Body of pancreas (tissue), 4 donors: ENCODE measurements at regions not wholly inside any gene's neighbourhood (a gene's known extent, or its start where the extent isn't known, plus 50 kb on each side); places are given as distances from the start of the nearest gene placed in this dataset.

Experiments used
- ATAC-seq: fragments of 150-250 bp; one replicate; pipeline ENCODE4 v1.9.1; 2016
- DNase-seq, 4 donors: peaks; one replicate each; pipeline ENCODE4 v3.0.0-alpha.2; 2019
- H3K27ac ChIP-seq, 4 donors: fragments of 200-600 bp; sonication (generic); 1 replicate in 3 of 4; 2 replicates in 1 of 4; pipeline versions ENCODE4 v1.5.1 to v1.6.1; 2016 to 2019; ENCODE audit warnings: mild to moderate bottlenecking in 1 of 4, mixed read lengths in 1 of 4, moderate library complexity in 1 of 4
- H3K27me3 ChIP-seq, 2 donors: fragments of 200-600 bp; sonication (generic); one replicate each; pipeline ENCODE4 v1.6.0; 2016; ENCODE audit warnings: mild to moderate bottlenecking in 1 of 2
- H3K36me3 ChIP-seq, 2 donors: fragments of 200-600 bp; sonication (generic); replicated peaks in 1 of 2; 2 replicates each; pipeline ENCODE4 v1.5.1; 2016; ENCODE audit warnings: low read depth in 2 of 2; ENCODE audit not compliant: insufficient read depth in 1 of 2
- H3K4me1 ChIP-seq: fragments of 200-600 bp; sonication (generic); one replicate; pipeline ENCODE4 v1.6.0; 2016
- H3K4me3 ChIP-seq, 2 donors: fragments of 200-600 bp; sonication (generic); 1 replicate in 1 of 2; 2 replicates in 1 of 2; pipeline ENCODE4 v1.5.1; 2016 to 2019
- H3K9me3 ChIP-seq, 3 donors: fragments of 200-600 bp; sonication (generic); 1 replicate in 2 of 3; 2 replicates in 1 of 3; pipeline ENCODE4 v1.5.1; 2016
- CTCF ChIP-seq, 7 experiments: fragments of 450-650 bp in 4 of 7; fragments of 200-600 bp in 3 of 7; sonication (generic) in 3 of 7; IDR thresholded peaks; one replicate each; pipeline ENCODE4 v1.5.1; 2016 to 2019; ENCODE audit warnings: antibody characterized with exemption in 7 of 7
- POLR2A ChIP-seq, 3 donors: fragments of 450-650 bp; IDR thresholded peaks; one replicate each; pipeline ENCODE4 v1.6.1; 2016; ENCODE audit warnings: antibody characterized with exemption in 3 of 3, mild to moderate bottlenecking in 2 of 3
- WGBS, 2 donors: methylation state at CpG; one replicate each; pipeline ENCODE4 v1.1.5; 2017; 5-methylcytosine and 5-hydroxymethylcytosine counted together
- intact Hi-C: fragments of 100-400 bp; cut with DNase I; formaldehyde crosslinking; loops from one replicate; pipeline ENCODE4 v1.15.1; 2023

GRCh38 chr9:1354606-1355005 lies 304.4 kb downstream of the DMRT2 start:
- Histone ChIP-seq H3K9me3 (no peaks in the 10 kb centered on the region), H3K4me1 (no peaks in the 10 kb centered on the region), H3K4me3 (no peak overlapping the region), H3K27ac (no peak overlapping the region), H3K27me3 (no peaks in the 10 kb centered on the region), H3K36me3 (no peaks in the 10 kb centered on the region)
- intact Hi-C loops = no loop called here
- WGBS, 2 donors = 62 to 72% methylated on average over 4 of the region's 4 CpGs
- no peak for TF ChIP-seq CTCF (IDR thresholded peaks at IDR 0.05)
- TF ChIP-seq POLR2A (IDR thresholded peaks at IDR 0.05) = no peak
- DNase-seq (no peak), ATAC-seq (no peak)

- Histone ChIP-seq H3K9me3 (no peaks in the 10 kb centered on the region), H3K36me3 (no peaks in the 10 kb centered on the region), H3K27me3 (no peaks in the 10 kb centered on the region), H3K4me3 (no peak overlapping the region), H3K4me1 (no peaks in the 10 kb centered on the region), H3K27ac (no peak overlapping the region)
- ATAC-seq (no peak), DNase-seq (no peak)
- WGBS, 2 donors = 61 to 79% methylated on average over 1 of the region's 1 CpG
- no peak for TF ChIP-seq POLR2A (IDR thresholded peaks at IDR 0.05)
- no peak for TF ChIP-seq CTCF (IDR thresholded peaks at IDR 0.05)
- intact Hi-C loops = no loop called here
Observed at GRCh38 chr9:1355656-1356055, 305.5 kb downstream of the DMRT2 start.

GRCh38 chr9:1362845-1363244 lies 312.7 kb downstream of the DMRT2 start:
- H3K27me3 ChIP-seq = no peaks in the 10 kb centered on the region
- H3K27ac ChIP-seq = no peak overlapping the region
- 72 to 81% methylated on average over 6 of the region's 6 CpGs for WGBS, 2 donors
- intact Hi-C loops = no loop called here
- no peak overlapping the region for H3K4me3 ChIP-seq
- DNase-seq (no peak), ATAC-seq (no peak)
- H3K4me1 ChIP-seq = no peaks in the 10 kb centered on the region
- no peak for TF ChIP-seq POLR2A (IDR thresholded peaks at IDR 0.05)
- TF ChIP-seq CTCF (IDR thresholded peaks at IDR 0.05) = no peak
- H3K9me3 ChIP-seq = no peaks in the 10 kb centered on the region
- H3K36me3 ChIP-seq = no peaks in the 10 kb centered on the region

GRCh38 chr9:1366276-1366675 lies 316.1 kb downstream of the DMRT2 start:
- TF ChIP-seq CTCF (IDR thresholded peaks at IDR 0.05) (no peak), POLR2A (IDR thresholded peaks at IDR 0.05) (no peak)

GRCh38 chr9:1369297-1369696 lies 319.1 kb downstream of the DMRT2 start:
- Histone ChIP-seq H3K27ac (no peak overlapping the region), H3K9me3 (no peaks in the 10 kb centered on the region), H3K4me3 (no peak overlapping the region), H3K4me1 (peaks cover 9% of the 10 kb centered on the region), H3K36me3 (no peaks in the 10 kb centered on the region), H3K27me3 (no peaks in the 10 kb centered on the region)
- no peak for DNase-seq
- WGBS, 2 donors = 67 to 68% methylated on average over 1 of the region's 1 CpG
- ATAC-seq = no peak
- intact Hi-C loops = no loop called here
- no peak for TF ChIP-seq POLR2A (IDR thresholded peaks at IDR 0.05)

More at GRCh38 chr9:1366276-1366675, 316.1 kb downstream of the DMRT2 start:
- Histone ChIP-seq H3K9me3 (no peaks in the 10 kb centered on the region), H3K27me3 (no peaks in the 10 kb centered on the region), H3K36me3 (no peaks in the 10 kb centered on the region), H3K27ac (no peak overlapping the region), H3K4me3 (no peak overlapping the region), H3K4me1 (no peaks in the 10 kb centered on the region)
- intact Hi-C loops = no loop called here
- ATAC-seq = no peak
- 83 to 92% methylated on average over 2 of the region's 2 CpGs for WGBS, 2 donors
- no peak for DNase-seq
